ENCODE measurements at regions not wholly inside any gene's neighbourhood (a gene's known extent, or its start where the extent isn't known, plus 50 kb on each side); places are given as distances from the start of the nearest gene placed in this dataset.

- Histone ChIP-seq H3K4me3 (no peak overlapping the region), H3K4me1 (no peaks in the 10 kb centered on the region), H3K9me3 (no peaks in the 10 kb centered on the region), H3K27me3 (no peaks in the 10 kb centered on the region), H3K27ac (no peak overlapping the region), H3K36me3 (no peaks in the 10 kb centered on the region)
- no peak for DNase-seq (ENCODE audit: extremely low spot score in 2 of 2)
- intact Hi-C loops (cut with DNase I): no loop called here
- TF ChIP-seq POLR2A (IDR thresholded peaks at IDR 0.05) (no peak), CTCF (IDR thresholded peaks at IDR 0.05) (no peak), POLR2AphosphoS5 (IDR thresholded peaks at IDR 0.05; ENCODE audit: insufficient read depth in 1 of 2, low read depth in 1 of 2) (no peak)
These were observed 170.8 kb upstream of the RGMB start for GRCh38 chr5:98602534-98603112.

DNA sequence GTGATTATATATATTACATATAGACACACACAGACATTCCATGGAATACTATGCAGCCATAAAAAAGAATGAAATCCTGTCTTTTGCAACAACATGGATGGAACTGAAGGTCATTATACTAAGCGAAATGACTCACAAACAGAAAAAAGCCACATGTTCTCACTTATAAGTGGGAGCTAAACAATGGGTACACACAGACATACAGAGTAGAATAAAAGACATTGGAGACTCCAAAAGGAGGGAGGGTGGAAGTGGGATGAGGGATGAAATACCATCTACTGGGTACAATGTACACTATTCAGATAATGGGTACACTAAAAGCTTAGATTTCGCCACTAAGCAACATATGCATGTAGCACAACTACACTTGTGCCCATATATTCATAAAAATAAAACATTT lies 170.0 kb upstream of the RGMB start:
- H3K4me3 ChIP-seq: no peak overlapping the region
- DNase-seq (ENCODE audit: extremely low spot score in 2 of 2): no peak
- TF ChIP-seq CTCF (IDR thresholded peaks at IDR 0.05): no peak
- TF ChIP-seq POLR2A (IDR thresholded peaks at IDR 0.05): no peak
- TF ChIP-seq POLR2AphosphoS5 (IDR thresholded peaks at IDR 0.05; ENCODE audit: insufficient read depth in 1 of 2, low read depth in 1 of 2): no peak
- intact Hi-C loops (cut with DNase I): no loop called here
- no peaks in the 10 kb centered on the region for H3K27me3 ChIP-seq
- no peak overlapping the region for H3K27ac ChIP-seq
- no peaks in the 10 kb centered on the region for H3K36me3 ChIP-seq
- H3K4me1 ChIP-seq: no peaks in the 10 kb centered on the region
- no peaks in the 10 kb centered on the region for H3K9me3 ChIP-seq

DNA sequence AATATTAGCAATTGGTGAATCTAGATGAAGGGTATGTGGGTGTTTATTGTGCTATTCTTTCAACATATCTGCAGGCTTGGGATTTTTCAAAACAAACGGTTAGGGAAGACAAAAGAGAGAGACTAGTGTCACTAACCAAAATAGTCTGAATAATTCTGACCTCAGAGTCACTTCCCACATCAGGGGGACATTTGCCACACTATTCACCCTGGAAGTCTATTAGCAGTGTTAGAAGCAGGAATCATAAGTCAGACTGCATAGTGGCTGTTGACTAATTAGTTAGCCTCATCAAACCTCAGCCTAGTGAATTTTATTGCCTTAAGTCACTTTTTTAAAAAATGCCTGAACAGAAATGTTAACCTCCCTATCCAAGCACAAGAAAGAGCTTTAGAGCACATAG lies 169.2 kb upstream of the RGMB start:
- no peak for DNase-seq (ENCODE audit: extremely low spot score in 2 of 2)
- intact Hi-C loops (cut with DNase I): no loop called here
- Histone ChIP-seq H3K27me3 (no peaks in the 10 kb centered on the region), H3K9me3 (no peaks in the 10 kb centered on the region), H3K27ac (no peak overlapping the region), H3K36me3 (no peaks in the 10 kb centered on the region), H3K4me1 (no peaks in the 10 kb centered on the region), H3K4me3 (no peak overlapping the region)
- no peak for TF ChIP-seq POLR2A (IDR thresholded peaks at IDR 0.05)

DNA sequence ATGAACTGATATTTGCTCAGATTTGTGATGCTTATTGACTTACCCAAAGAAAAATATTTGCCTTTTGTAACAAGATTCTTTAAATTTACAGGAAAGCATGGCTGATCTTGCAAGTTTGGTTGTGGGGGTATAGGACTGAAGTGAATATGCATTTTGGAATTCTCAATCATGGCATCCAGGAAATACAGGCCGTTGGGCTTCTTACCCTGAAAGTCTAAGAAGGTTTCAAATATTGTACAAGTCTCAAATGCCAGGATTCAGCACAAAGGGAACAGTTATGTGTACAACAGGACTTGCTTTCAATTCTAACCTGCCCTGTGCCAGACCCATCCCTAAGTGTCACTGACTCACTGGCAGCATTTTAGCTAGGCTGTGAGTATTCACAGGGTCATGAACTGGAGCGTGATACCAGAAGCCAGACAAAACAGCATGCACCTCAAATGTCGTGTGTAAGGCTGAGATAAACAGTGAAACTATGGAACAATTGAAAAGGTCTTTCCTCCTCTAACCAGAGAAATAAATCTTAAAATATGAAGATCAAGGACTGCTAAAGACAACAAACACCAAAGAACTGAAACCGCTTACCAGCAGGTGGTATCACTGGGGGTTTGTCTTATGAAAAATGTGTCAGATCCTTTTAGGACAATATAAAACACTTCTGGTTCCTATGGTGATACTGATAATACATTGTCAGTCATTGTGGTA lies 168.6 kb upstream of the RGMB start:
- H3K36me3 ChIP-seq: no peaks in the 10 kb centered on the region
- no peaks in the 10 kb centered on the region for H3K9me3 ChIP-seq
- intact Hi-C loops (cut with DNase I): no loop called here
- no peaks in the 10 kb centered on the region for H3K4me1 ChIP-seq
- H3K4me3 ChIP-seq: no peak overlapping the region
- H3K27ac ChIP-seq: no peak overlapping the region
- H3K27me3 ChIP-seq: no peaks in the 10 kb centered on the region
- TF ChIP-seq POLR2A (IDR thresholded peaks at IDR 0.05): no peak
- TF ChIP-seq CTCF (IDR thresholded peaks at IDR 0.05): no peak
- no peak for TF ChIP-seq POLR2AphosphoS5 (IDR thresholded peaks at IDR 0.05; ENCODE audit: insufficient read depth in 1 of 2, low read depth in 1 of 2)
- DNase-seq (ENCODE audit: extremely low spot score in 2 of 2): no peak

DNA sequence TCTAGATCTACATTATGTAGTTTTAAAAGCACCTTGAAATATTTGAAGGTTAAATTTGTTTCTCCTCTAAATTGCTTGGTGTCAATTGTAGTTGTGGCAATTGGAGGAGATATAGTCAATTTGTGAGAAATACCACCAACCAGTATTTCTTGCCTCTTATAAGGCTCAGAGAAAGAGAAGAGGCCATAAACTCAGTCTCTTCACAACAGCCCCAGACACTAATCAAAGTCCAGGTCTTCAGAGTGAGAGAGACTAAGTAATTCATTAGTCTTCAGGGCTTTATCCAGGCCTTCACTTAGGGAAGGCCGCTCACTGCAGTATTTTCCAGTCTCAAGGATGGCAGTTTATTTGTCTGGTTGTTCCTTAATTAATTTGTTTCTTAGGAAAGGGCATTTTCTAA lies 168.0 kb upstream of the RGMB start:
- TF ChIP-seq POLR2AphosphoS5 (IDR thresholded peaks at IDR 0.05; ENCODE audit: insufficient read depth in 1 of 2, low read depth in 1 of 2): no peak
- no peak for TF ChIP-seq POLR2A (IDR thresholded peaks at IDR 0.05)
- no peak for TF ChIP-seq CTCF (IDR thresholded peaks at IDR 0.05)
- no peaks in the 10 kb centered on the region for H3K9me3 ChIP-seq

More for the DNA sequence above, 168.0 kb upstream of the RGMB start:
- H3K27ac ChIP-seq: no peak overlapping the region
- H3K27me3 ChIP-seq: no peaks in the 10 kb centered on the region
- H3K4me3 ChIP-seq: no peak overlapping the region
- no peaks in the 10 kb centered on the region for H3K36me3 ChIP-seq
- intact Hi-C loops (cut with DNase I): no loop called here
- H3K4me1 ChIP-seq: no peaks in the 10 kb centered on the region
- no peak for DNase-seq (ENCODE audit: extremely low spot score in 2 of 2)
